H7 (cell line): ENCODE measurements at regions not wholly inside any gene's neighbourhood (a gene's known extent, or its start where the extent isn't known, plus 50 kb on each side); places are given as distances from the start of the nearest gene placed in this dataset.

ENCODE experiments used
- DNase-seq: peaks from one replicate; pipeline ENCODE4 v3.0.0; 2012
- H3K27me3 ChIP-seq: 2 replicates; pipeline ENCODE4 v1.6.0; 2011; ENCODE audit warnings: mild to moderate bottlenecking, low read length; ENCODE audit not compliant: control insufficient read depth, insufficient read depth
- H3K36me3 ChIP-seq: replicated peaks from 2 replicates; pipeline ENCODE4 v1.5.1; 2011; ENCODE audit warnings: low read length; ENCODE audit not compliant: control insufficient read depth, insufficient read depth
- H3K4me3 ChIP-seq: 2 replicates; pipeline ENCODE4 v1.5.1; 2011; ENCODE audit warnings: low read depth, mild to moderate bottlenecking, control low read depth, low read length, moderate library complexity; ENCODE audit not compliant: insufficient read depth

GRCh38 chr2:167424221-167424620 is 535.9 kb downstream of the XIRP2 start:
- no peak for DNase-seq
- Histone ChIP-seq H3K36me3 (no peaks in the 10 kb centered on the region), H3K27me3 (no peaks in the 10 kb centered on the region), H3K4me3 (no peak overlapping the region)

- no peaks in the 10 kb centered on the region for H3K27me3 ChIP-seq
- no peaks in the 10 kb centered on the region for H3K36me3 ChIP-seq
- no peak overlapping the region for H3K4me3 ChIP-seq
- no peak for DNase-seq
Observed at GRCh38 chr2:167423731-167424130, 535.5 kb downstream of the XIRP2 start.

- no peaks in the 10 kb centered on the region for H3K27me3 ChIP-seq
- H3K4me3 ChIP-seq, result no peak overlapping the region
- no peaks in the 10 kb centered on the region; the same call in 1 of the 2 replicates for H3K36me3 ChIP-seq
- no peak for DNase-seq
Observed at GRCh38 chr2:167420211-167420610, 531.9 kb downstream of the XIRP2 start.

GRCh38 chr2:167415068-167415467 is 526.8 kb downstream of the XIRP2 start:
- Histone ChIP-seq H3K27me3 (no peaks in the 10 kb centered on the region), H3K4me3 (no peak overlapping the region), H3K36me3 (no peaks in the 10 kb centered on the region; the same call in 1 of the 2 replicates)
- DNase-seq, result no peak

- DNase-seq, result no peak
- no peaks in the 10 kb centered on the region for H3K27me3 ChIP-seq
- H3K36me3 ChIP-seq, result no peaks in the 10 kb centered on the region; the same call in 1 of the 2 replicates
- no peak overlapping the region for H3K4me3 ChIP-seq
Observed at GRCh38 chr2:167411367-167411766, 523.1 kb downstream of the XIRP2 start.

- Histone ChIP-seq H3K4me3 (no peak overlapping the region), H3K36me3 (no peaks in the 10 kb centered on the region), H3K27me3 (no peaks in the 10 kb centered on the region)
- peak; percentile 68 for DNase-seq
Observed at GRCh38 chr2:167406558-167406957, 518.3 kb downstream of the XIRP2 start.

GRCh38 chr2:167404627-167405284 is 516.5 kb downstream of the XIRP2 start:
- DNase-seq, result no peak
- Histone ChIP-seq H3K36me3 (no peaks in the 10 kb centered on the region), H3K4me3 (no peak overlapping the region), H3K27me3 (no peaks in the 10 kb centered on the region)

- Histone ChIP-seq H3K36me3 (no peaks in the 10 kb centered on the region), H3K27me3 (no peaks in the 10 kb centered on the region), H3K4me3 (no peak overlapping the region)
- no peak for DNase-seq
Observed at GRCh38 chr2:167401309-167401708, 513.0 kb downstream of the XIRP2 start.

GRCh38 chr2:167400546-167400945 is 512.3 kb downstream of the XIRP2 start:
- Histone ChIP-seq H3K27me3 (no peaks in the 10 kb centered on the region), H3K4me3 (no peak overlapping the region), H3K36me3 (no peaks in the 10 kb centered on the region)
- DNase-seq, result no peak

- H3K36me3 ChIP-seq, result no peaks in the 10 kb centered on the region
- no peak for DNase-seq
- H3K4me3 ChIP-seq, result no peak overlapping the region
- H3K27me3 ChIP-seq, result no peaks in the 10 kb centered on the region
Observed at GRCh38 chr2:167398873-167399272, 510.6 kb downstream of the XIRP2 start.

- DNase-seq, result no peak
- H3K4me3 ChIP-seq, result no peak overlapping the region
- H3K27me3 ChIP-seq, result no peaks in the 10 kb centered on the region
- H3K36me3 ChIP-seq, result no peaks in the 10 kb centered on the region
Observed at GRCh38 chr2:167388901-167389300, 500.6 kb downstream of the XIRP2 start.

GRCh38 chr2:167388497-167388896 is 500.2 kb downstream of the XIRP2 start:
- DNase-seq, result peak; percentile 6
- no peaks in the 10 kb centered on the region for H3K27me3 ChIP-seq
- H3K4me3 ChIP-seq, result no peak overlapping the region
- no peaks in the 10 kb centered on the region for H3K36me3 ChIP-seq

- H3K27me3 ChIP-seq, result no peaks in the 10 kb centered on the region
- H3K36me3 ChIP-seq, result no peaks in the 10 kb centered on the region
- DNase-seq, result no peak
- no peak overlapping the region for H3K4me3 ChIP-seq
Observed at GRCh38 chr2:167386694-167387093, 498.4 kb downstream of the XIRP2 start.

- H3K4me3 ChIP-seq, result no peak overlapping the region
- no peaks in the 10 kb centered on the region for H3K27me3 ChIP-seq
- no peak for DNase-seq
- H3K36me3 ChIP-seq, result no peaks in the 10 kb centered on the region
Observed at GRCh38 chr2:167383610-167384194, 495.4 kb downstream of the XIRP2 start.

GRCh38 chr2:167381349-167381748 is 493.1 kb downstream of the XIRP2 start:
- H3K36me3 ChIP-seq, result no peaks in the 10 kb centered on the region
- H3K4me3 ChIP-seq, result no peak overlapping the region
- no peaks in the 10 kb centered on the region for H3K27me3 ChIP-seq
- DNase-seq, result no peak
